ENCODE measurements at regions not wholly inside any gene's neighbourhood (a gene's known extent, or its start where the extent isn't known, plus 50 kb on each side); places are given as distances from the start of the nearest gene placed in this dataset.
"Not testable (repeated sequence)": the region's sequence is repeated elsewhere in the genome, so short reads cannot be mapped to it uniquely, and the experiment has no call there.

GRCh38 chr4:132417220-132417619 lies 731.9 kb upstream of the PCDH10 start:
- DNase-seq (ENCODE audit: low spot score) = no peak
- TF ChIP-seq CTCF (IDR thresholded peaks at IDR 0.05; ENCODE audit: extremely low read depth, missing control alignments) = no peak

GRCh38 chr4:132427125-132427524 lies 722.0 kb upstream of the PCDH10 start:
- no peak for DNase-seq (ENCODE audit: low spot score)
- no peak for TF ChIP-seq CTCF (IDR thresholded peaks at IDR 0.05; ENCODE audit: extremely low read depth, missing control alignments)

- DNase-seq (ENCODE audit: low spot score) = no peak
These were observed 712.0 kb upstream of the PCDH10 start for GRCh38 chr4:132437117-132437516.

GRCh38 chr4:132445386-132445785 lies 703.7 kb upstream of the PCDH10 start:
- TF ChIP-seq CTCF (IDR thresholded peaks at IDR 0.05; ENCODE audit: extremely low read depth, missing control alignments) = no peak
- no peak for DNase-seq (ENCODE audit: low spot score)

More at GRCh38 chr4:132437117-132437516, 712.0 kb upstream of the PCDH10 start:
- no peak for TF ChIP-seq CTCF (IDR thresholded peaks at IDR 0.05; ENCODE audit: extremely low read depth, missing control alignments)

- not testable (repeated sequence) for DNase-seq (ENCODE audit: low spot score)
These were observed 691.1 kb upstream of the PCDH10 start for GRCh38 chr4:132457987-132458386.

GRCh38 chr4:132479543-132479942 lies 669.6 kb upstream of the PCDH10 start:
- no peak for TF ChIP-seq CTCF (IDR thresholded peaks at IDR 0.05; ENCODE audit: extremely low read depth, missing control alignments)
- DNase-seq (ENCODE audit: low spot score) = no peak

- no peak for TF ChIP-seq CTCF (IDR thresholded peaks at IDR 0.05; ENCODE audit: extremely low read depth, missing control alignments)
These were observed 660.5 kb upstream of the PCDH10 start for GRCh38 chr4:132488555-132488954.

GRCh38 chr4:132493476-132493875 lies 655.6 kb upstream of the PCDH10 start:
- DNase-seq (ENCODE audit: low spot score) = no peak
- no peak for TF ChIP-seq CTCF (IDR thresholded peaks at IDR 0.05; ENCODE audit: extremely low read depth, missing control alignments)

More at GRCh38 chr4:132488555-132488954, 660.5 kb upstream of the PCDH10 start:
- no peak for DNase-seq (ENCODE audit: low spot score)

- not testable (repeated sequence) for DNase-seq (ENCODE audit: low spot score)
These were observed 653.8 kb upstream of the PCDH10 start for GRCh38 chr4:132495267-132495812.
